ENCODE measurements at regions not wholly inside any gene's neighbourhood (a gene's known extent, or its start where the extent isn't known, plus 50 kb on each side); places are given as distances from the start of the nearest gene placed in this dataset.

GRCh38 chr10:108411894-108412293, 1247.4 kb upstream of the SORCS1 start:
- no peaks in the 10 kb centered on the region for H4K20me1 ChIP-seq (replicated peaks; ENCODE audit: insufficient read depth)
- H3K27me3 ChIP-seq (ENCODE audit: insufficient read depth) = no peaks in the 10 kb centered on the region
- Mint-ChIP-seq H3K9me3 (no peaks in the 10 kb centered on the region), H3K27ac (no peak overlapping the region), H3K4me1 (peaks cover 3% of the 10 kb centered on the region; the same call in 1 of the 3 replicates), H3K36me3 (ENCODE audit: low read depth) (no peaks in the 10 kb centered on the region), H3K27me3 (ENCODE audit: insufficient read depth, low read depth, poor library complexity) (no peaks in the 10 kb centered on the region), H3K4me3 (no peak overlapping the region)
- no peaks in the 10 kb centered on the region for H3K79me2 ChIP-seq (replicated peaks; ENCODE audit: insufficient read depth)
- H3K4me1 ChIP-seq (ENCODE audit: insufficient read depth) = peaks cover 5% of the 10 kb centered on the region; the same call in 1 of the 2 replicates
- H3F3A ChIP-seq (replicated peaks; ENCODE audit: low read depth) = no peaks in the 10 kb centered on the region
- H3K4me3 ChIP-seq = no peak overlapping the region
- H3K4me2 ChIP-seq = no peak overlapping the region
- TF ChIP-seq CREB1 (CRISPR knock-in tag; IDR thresholded peaks at IDR 0.05; ENCODE audit: low read depth) (no peak), ZNF331 (CRISPR knock-in tag; IDR thresholded peaks at IDR 0.05; ENCODE audit: low read depth) (no peak), REST (IDR thresholded peaks at IDR 0.05; ENCODE audit: unreplicated experiment) (no peak), ZNF462 (CRISPR knock-in tag; IDR thresholded peaks at IDR 0.05) (no peak), STAT1 (IDR thresholded peaks at IDR 0.05; ENCODE audit: unreplicated experiment) (no peak), EZH2 (IDR thresholded peaks at IDR 0.05; ENCODE audit: low read depth, unreplicated experiment) (no peak), POLR2AphosphoS5 (IDR thresholded peaks at IDR 0.05; ENCODE audit: low read depth) (no peak), ZNF114 (CRISPR knock-in tag; IDR thresholded peaks at IDR 0.05) (no peak), EZH2phosphoT487 (IDR thresholded peaks at IDR 0.05; ENCODE audit: unreplicated experiment) (no peak), JUNB (IDR thresholded peaks at IDR 0.05; ENCODE audit: unreplicated experiment) (no peak), NANOG (IDR thresholded peaks at IDR 0.05; ENCODE audit: borderline replicate concordance) (no peak)
- TF ChIP-seq, protein P1, sequence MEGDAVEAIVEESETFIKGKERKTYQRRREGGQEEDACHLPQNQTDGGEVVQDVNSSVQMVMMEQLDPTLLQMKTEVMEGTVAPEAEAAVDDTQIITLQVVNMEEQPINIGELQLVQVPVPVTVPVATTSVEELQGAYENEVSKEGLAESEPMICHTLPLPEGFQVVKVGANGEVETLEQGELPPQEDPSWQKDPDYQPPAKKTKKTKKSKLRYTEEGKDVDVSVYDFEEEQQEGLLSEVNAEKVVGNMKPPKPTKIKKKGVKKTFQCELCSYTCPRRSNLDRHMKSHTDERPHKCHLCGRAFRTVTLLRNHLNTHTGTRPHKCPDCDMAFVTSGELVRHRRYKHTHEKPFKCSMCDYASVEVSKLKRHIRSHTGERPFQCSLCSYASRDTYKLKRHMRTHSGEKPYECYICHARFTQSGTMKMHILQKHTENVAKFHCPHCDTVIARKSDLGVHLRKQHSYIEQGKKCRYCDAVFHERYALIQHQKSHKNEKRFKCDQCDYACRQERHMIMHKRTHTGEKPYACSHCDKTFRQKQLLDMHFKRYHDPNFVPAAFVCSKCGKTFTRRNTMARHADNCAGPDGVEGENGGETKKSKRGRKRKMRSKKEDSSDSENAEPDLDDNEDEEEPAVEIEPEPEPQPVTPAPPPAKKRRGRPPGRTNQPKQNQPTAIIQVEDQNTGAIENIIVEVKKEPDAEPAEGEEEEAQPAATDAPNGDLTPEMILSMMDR (conservative IDR thresholded peaks at IDR 0.05; ENCODE audit: low read depth in 2 of 2) = no peak
- TF ChIP-seq, protein P2, sequence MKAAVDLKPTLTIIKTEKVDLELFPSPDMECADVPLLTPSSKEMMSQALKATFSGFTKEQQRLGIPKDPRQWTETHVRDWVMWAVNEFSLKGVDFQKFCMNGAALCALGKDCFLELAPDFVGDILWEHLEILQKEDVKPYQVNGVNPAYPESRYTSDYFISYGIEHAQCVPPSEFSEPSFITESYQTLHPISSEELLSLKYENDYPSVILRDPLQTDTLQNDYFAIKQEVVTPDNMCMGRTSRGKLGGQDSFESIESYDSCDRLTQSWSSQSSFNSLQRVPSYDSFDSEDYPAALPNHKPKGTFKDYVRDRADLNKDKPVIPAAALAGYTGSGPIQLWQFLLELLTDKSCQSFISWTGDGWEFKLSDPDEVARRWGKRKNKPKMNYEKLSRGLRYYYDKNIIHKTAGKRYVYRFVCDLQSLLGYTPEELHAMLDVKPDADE (IDR thresholded peaks at IDR 0.05) = no peak
- no peaks in the 10 kb centered on the region for H3K9me2 ChIP-seq (ENCODE audit: insufficient read depth)
- H3K36me3 ChIP-seq (ENCODE audit: insufficient read depth) = no peaks in the 10 kb centered on the region
- DNase-seq (ENCODE audit: low spot score) (no peak), ATAC-seq (no peak)
- H3K27ac ChIP-seq (ENCODE audit: low read depth) = no peak overlapping the region
- no peak overlapping the region for H2AFZ ChIP-seq

Measured in GM23338 (cell line).